ENCODE measurements at regions not wholly inside any gene's neighbourhood (a gene's known extent, or its start where the extent isn't known, plus 50 kb on each side); places are given as distances from the start of the nearest gene placed in this dataset.

DNA sequence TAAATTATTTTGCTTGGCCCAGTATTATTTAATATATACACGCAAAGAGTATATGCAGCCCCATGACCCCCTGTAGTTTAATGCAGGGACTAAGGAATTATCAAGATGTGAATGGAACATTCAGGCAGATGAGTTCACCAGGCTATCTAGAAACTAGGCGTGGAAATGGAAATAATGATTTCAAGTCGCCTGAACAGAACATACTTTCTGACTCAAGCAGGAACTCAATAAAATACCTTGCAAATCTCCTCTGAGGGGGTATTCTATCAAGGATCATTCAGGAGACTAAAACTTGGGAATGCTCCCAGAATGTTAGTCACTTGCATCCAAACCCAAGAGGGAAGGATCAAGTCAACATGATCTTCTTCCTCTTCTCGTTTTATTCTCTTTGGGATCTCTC is 59.6 kb upstream of the RASSF6 start:
- Histone ChIP-seq H3K27ac (ENCODE audit: extremely low read depth, low read depth, low read length) (no peak overlapping the region), H3K4me3 (ENCODE audit: low read depth, low read length) (no peak overlapping the region), H3K4me1 (ENCODE audit: control insufficient read depth, insufficient read depth, low read length) (no peaks in the 10 kb centered on the region), H3K36me3 (ENCODE audit: control insufficient read depth in 2 of 2, insufficient read depth in 1 of 2, low read length in 2 of 2) (no peaks in the 10 kb centered on the region), H3K9me3 (ENCODE audit: control insufficient read depth, insufficient read depth, low read depth, low read length) (no peaks in the 10 kb centered on the region)
- CTCF ChIA-PET, result no interaction called here
- POLR2A ChIA-PET, result no interaction called here
- TF ChIP-seq KLF9 (tag by site-specific recombination; IDR thresholded peaks at IDR 0.05; ENCODE audit: low read depth), result no peak
- TF ChIP-seq SP2 (tag by site-specific recombination; IDR thresholded peaks at IDR 0.05), result no peak
- no peak for TF ChIP-seq ZNF121 (tag by site-specific recombination; IDR thresholded peaks at IDR 0.05)
- no peak for TF ChIP-seq ZNF202 (tag by site-specific recombination; IDR thresholded peaks at IDR 0.05; ENCODE audit: borderline replicate concordance)
- TF ChIP-seq, protein P1, sequence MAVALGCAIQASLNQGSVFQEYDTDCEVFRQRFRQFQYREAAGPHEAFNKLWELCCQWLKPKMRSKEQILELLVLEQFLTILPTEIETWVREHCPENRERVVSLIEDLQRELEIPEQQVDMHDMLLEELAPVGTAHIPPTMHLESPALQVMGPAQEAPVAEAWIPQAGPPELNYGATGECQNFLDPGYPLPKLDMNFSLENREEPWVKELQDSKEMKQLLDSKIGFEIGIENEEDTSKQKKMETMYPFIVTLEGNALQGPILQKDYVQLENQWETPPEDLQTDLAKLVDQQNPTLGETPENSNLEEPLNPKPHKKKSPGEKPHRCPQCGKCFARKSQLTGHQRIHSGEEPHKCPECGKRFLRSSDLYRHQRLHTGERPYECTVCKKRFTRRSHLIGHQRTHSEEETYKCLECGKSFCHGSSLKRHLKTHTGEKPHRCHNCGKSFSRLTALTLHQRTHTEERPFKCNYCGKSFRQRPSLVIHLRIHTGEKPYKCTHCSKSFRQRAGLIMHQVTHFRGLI (tag by site-specific recombination; IDR thresholded peaks at IDR 0.05), result no peak
- no peak for TF ChIP-seq ZSCAN23 (tag by site-specific recombination; IDR thresholded peaks at IDR 0.05)
- TF ChIP-seq ZNF16 (tag by site-specific recombination; IDR thresholded peaks at IDR 0.05; ENCODE audit: low read depth), result no peak
- no peak for TF ChIP-seq OVOL3 (tag by site-specific recombination; IDR thresholded peaks at IDR 0.05)
- TF ChIP-seq, protein P2, sequence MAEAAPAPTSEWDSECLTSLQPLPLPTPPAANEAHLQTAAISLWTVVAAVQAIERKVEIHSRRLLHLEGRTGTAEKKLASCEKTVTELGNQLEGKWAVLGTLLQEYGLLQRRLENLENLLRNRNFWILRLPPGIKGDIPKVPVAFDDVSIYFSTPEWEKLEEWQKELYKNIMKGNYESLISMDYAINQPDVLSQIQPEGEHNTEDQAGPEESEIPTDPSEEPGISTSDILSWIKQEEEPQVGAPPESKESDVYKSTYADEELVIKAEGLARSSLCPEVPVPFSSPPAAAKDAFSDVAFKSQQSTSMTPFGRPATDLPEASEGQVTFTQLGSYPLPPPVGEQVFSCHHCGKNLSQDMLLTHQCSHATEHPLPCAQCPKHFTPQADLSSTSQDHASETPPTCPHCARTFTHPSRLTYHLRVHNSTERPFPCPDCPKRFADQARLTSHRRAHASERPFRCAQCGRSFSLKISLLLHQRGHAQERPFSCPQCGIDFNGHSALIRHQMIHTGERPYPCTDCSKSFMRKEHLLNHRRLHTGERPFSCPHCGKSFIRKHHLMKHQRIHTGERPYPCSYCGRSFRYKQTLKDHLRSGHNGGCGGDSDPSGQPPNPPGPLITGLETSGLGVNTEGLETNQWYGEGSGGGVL (tag by site-specific recombination; IDR thresholded peaks at IDR 0.05), result no peak
- TF ChIP-seq ZBTB44 (tag by site-specific recombination; IDR thresholded peaks at IDR 0.05), result no peak
- TF ChIP-seq ZNF140 (tag by site-specific recombination; IDR thresholded peaks at IDR 0.05), result no peak
- no peak for TF ChIP-seq SALL2 (tag by site-specific recombination; IDR thresholded peaks at IDR 0.05; ENCODE audit: borderline replicate concordance)
- TF ChIP-seq ZNF623 (tag by site-specific recombination; IDR thresholded peaks at IDR 0.05), result no peak
- no peak for TF ChIP-seq ZNF624 (tag by site-specific recombination; IDR thresholded peaks at IDR 0.05)

GRCh38 chr4:73681776-73682175 is 58.6 kb upstream of the CXCL8 start:
- Histone ChIP-seq H3K4me3 (ENCODE audit: low read depth, low read length) (no peak overlapping the region), H3K4me1 (ENCODE audit: control insufficient read depth, insufficient read depth, low read length) (no peaks in the 10 kb centered on the region), H3K9me3 (ENCODE audit: control insufficient read depth, insufficient read depth, low read depth, low read length) (no peaks in the 10 kb centered on the region), H3K36me3 (ENCODE audit: control insufficient read depth in 2 of 2, insufficient read depth in 1 of 2, low read length in 2 of 2) (no peaks in the 10 kb centered on the region), H3K27ac (ENCODE audit: extremely low read depth, low read depth, low read length) (no peak overlapping the region)
- TF ChIP-seq OVOL3 (tag by site-specific recombination; IDR thresholded peaks at IDR 0.05) (no peak), CTCF (tag by site-specific recombination; IDR thresholded peaks at IDR 0.05) (no peak), ZNF768 (tag by site-specific recombination; IDR thresholded peaks at IDR 0.05) (no peak), ZNF16 (tag by site-specific recombination; IDR thresholded peaks at IDR 0.05; ENCODE audit: low read depth) (no peak), ZNF561 (tag by site-specific recombination; IDR thresholded peaks at IDR 0.05; ENCODE audit: borderline replicate concordance) (no peak), ZBTB48 (tag by site-specific recombination; IDR thresholded peaks at IDR 0.05) (no peak), ZNF354C (tag by site-specific recombination; IDR thresholded peaks at IDR 0.05; ENCODE audit: borderline replicate concordance, low read depth) (no peak), ZNF19 (tag by site-specific recombination; IDR thresholded peaks at IDR 0.05; ENCODE audit: low read depth) (no peak)
- ChIA-PET POLR2A (no interaction called here), CTCF (no interaction called here)
